HG03135 (cell line): ENCODE measurements at regions not wholly inside any gene's neighbourhood (a gene's known extent, or its start where the extent isn't known, plus 50 kb on each side); places are given as distances from the start of the nearest gene placed in this dataset.

ENCODE experiments used
- ATAC-seq: cut with Tn5 transposase; IDR thresholded peaks from one replicate; pipeline ENCODE4 v1.9.1; 2021; ENCODE audit warnings: mild to moderate bottlenecking, moderate library complexity; ENCODE audit not compliant: unreplicated experiment

- ATAC-seq, result no peak
Measured at GRCh38 chr2:40773291-40773690, 321.4 kb upstream of the SLC8A1 start.

- no peak for ATAC-seq
Measured at GRCh38 chr2:40783704-40784103, 331.8 kb upstream of the SLC8A1 start.

DNA sequence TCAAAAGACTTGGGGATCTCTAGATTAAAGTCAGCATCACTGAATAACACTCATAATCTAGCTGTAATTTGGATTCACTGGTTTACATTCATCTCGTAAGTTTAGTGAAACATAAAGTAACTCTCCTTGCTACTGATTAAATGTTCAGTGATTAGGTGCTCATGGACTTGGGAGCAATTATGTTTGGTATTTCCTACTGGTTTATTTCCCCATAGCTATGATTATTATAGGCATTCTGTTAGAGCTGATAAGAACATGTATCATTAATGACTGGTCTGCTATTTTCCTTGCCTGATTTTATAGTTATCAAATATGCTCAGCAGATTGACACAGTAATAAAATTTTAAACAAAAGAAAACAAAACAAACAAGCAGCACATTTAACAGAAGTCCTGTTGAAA, 334.7 kb upstream of the SLC8A1 start:
- no peak for ATAC-seq

- ATAC-seq, result no peak
Measured at GRCh38 chr2:40797120-40797519, 345.2 kb upstream of the SLC8A1 start.

- no peak for ATAC-seq
Measured at GRCh38 chr2:40803900-40804299, 352.0 kb upstream of the SLC8A1 start.

GRCh38 chr2:40809156-40809555, 357.3 kb upstream of the SLC8A1 start:
- ATAC-seq, result no peak

DNA sequence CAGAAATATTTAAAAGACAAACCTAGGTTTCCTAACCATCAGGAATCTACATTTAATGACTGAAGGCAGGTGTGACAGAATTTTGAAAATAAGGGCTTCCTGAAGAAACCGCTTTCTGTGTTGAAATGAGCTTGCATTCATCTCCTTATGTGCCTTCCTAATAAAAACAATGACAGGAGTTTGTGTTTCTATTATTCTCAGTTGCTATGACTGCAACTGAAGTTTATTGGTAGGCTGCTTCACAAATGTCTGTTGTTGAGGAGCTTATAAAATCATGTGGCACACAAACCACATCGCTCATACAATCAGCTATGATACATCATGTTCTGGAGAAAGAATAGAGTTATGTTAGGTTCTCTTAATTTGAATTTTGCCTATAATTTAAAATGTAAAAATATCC, 362.7 kb upstream of the SLC8A1 start:
- ATAC-seq, result no peak

DNA sequence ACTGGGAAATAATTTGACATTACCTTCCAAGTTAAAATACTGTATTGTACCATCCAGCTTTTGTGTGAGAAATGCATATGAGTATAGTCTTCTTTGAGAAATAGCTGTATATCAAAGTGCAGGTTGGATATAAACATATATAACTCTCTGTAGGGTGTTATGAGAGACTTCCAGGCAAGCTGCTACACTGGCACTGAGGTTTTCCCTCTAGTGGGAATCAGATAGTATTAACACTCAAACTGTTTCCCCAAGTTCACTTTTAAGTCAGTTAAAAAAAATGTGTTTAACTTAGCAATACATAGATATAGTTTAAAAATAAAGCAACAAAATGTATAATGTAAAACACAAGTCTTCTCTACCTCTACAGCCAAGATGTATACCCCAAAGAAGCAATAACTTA, 368.4 kb upstream of the SLC8A1 start:
- ATAC-seq, result no peak

DNA sequence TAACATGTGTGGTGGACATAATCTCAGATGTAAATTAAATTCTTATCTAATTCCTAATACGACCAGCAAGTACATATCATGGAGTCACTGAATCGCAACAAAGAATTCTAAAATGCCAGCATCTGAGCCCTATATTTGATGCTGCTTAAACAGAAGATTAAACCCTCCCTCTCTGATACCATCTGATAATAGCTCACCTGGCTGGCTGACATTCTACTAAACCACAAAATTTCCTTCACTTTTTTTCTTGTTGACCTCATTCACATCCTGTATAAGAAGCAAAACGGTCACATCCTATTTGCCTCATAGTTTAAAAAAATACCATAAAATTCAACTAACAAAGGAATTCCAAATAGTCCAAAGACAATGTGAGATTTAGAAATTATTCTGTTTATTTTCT, 371.6 kb upstream of the SLC8A1 start:
- no peak for ATAC-seq

GRCh38 chr2:40824278-40824677, 372.4 kb upstream of the SLC8A1 start:
- ATAC-seq, result no peak

DNA sequence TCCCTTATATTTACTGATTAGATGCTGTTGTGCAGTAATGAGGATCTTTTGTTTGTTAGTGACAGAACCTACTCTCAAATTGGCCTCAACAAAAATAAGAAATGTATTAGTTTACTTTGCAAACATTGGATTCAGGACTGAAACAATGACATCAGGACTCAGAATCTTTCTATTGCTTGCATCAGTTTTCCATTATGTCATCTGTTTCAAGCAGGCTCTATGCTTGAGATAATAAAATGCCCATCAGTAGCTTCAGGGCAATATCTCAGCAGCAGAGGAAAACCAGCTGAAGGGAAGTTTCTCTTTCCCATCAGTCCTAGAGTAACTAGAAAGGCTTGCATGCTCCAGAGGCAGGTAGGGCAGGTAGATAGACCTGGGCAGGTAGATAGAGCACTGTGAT, 375.5 kb upstream of the SLC8A1 start:
- ATAC-seq, result no peak

DNA sequence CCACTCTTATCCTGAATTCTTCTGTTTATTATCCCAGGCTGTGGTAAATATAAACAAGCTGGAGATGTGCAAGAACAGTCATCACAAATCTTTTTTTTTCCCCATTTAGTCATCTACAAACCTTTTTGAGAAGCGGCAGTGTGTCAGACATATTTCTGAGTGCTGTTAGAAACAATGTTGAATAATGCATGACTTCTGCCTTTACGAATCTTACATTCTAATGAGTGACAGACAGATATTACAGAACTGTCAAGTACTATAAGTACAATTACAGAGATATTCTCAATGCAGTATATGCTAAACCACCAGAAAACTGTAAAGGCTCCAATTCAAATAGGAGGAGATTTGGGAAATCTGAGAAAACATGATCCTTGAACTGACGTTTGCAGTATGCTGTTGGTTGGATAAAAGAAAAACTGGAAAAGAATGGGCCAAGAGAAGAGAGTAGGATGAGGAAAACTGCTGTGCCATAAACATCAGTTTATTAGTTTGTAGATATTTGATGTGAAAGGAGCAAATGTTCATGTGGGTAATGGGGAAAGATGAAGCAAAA, 379.5 kb upstream of the SLC8A1 start:
- no peak for ATAC-seq

GRCh38 chr2:40841856-40842255, 390.0 kb upstream of the SLC8A1 start:
- no peak for ATAC-seq

DNA sequence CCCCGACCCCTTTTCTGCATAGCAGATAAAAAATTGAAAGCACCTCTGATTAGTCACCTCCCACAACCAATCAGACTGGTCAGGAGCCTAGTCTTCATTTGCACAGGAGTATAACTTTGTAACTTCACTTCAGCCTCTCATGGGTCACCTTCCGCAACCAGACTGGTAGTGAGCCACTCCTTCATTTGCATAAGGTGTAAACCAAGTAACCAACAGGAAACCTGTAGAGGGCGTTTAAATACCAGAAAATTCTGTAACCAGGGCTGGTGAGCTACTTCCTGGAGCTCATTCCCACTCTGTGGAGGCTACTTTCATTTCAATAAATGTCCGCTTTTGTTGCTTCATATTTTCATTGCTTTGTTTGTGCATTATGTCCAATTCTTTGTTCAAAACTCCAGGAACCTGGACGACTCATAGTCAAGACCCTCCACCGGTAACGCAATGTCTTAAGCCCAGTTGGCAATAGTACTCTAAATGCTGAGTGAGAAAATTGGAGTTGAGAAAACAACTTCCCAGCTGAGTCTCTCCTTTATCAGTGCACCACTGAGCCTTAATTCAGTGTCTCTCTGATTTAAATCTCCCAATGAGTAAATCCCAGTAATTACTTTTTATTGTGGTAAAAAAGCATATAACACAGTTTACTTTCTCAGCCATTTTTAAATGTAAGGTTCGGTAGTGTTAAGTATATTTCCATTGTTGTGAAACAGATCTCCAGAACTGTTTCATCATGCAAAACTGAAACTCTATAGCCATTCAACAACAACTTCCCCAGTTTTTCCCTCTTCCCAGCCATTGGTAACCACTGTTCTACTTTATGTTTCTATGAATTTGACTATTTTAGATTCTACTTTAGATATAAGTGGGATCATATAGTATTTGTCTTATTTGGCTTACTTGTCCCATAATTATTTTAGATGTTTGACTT, 392.7 kb upstream of the SLC8A1 start:
- ATAC-seq, result no peak

DNA sequence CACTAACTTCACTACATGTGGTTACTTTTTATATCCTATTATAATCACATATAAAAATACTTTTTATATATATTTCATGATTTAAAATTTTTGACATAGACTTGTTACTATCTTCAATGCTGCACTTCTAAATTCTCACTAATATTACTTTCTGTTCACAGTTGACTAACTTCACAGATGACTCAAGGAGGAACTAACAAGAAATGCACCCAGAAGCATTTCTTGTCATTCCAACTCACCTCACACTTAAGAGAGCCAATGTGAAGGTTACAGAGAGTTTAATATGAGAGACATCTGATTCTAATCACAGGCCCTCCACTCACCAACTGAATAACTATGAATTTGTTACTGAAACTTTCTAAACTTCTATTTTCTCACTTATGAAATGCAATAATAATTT, 399.8 kb upstream of the SLC8A1 start:
- no peak for ATAC-seq

- ATAC-seq, result no peak
Measured at GRCh38 chr2:40859617-40860016, 407.7 kb upstream of the SLC8A1 start.

GRCh38 chr2:40867829-40868228, 415.9 kb upstream of the SLC8A1 start:
- ATAC-seq, result no peak

- ATAC-seq, result no peak
Measured at GRCh38 chr2:40872580-40872979, 420.7 kb upstream of the SLC8A1 start.

DNA sequence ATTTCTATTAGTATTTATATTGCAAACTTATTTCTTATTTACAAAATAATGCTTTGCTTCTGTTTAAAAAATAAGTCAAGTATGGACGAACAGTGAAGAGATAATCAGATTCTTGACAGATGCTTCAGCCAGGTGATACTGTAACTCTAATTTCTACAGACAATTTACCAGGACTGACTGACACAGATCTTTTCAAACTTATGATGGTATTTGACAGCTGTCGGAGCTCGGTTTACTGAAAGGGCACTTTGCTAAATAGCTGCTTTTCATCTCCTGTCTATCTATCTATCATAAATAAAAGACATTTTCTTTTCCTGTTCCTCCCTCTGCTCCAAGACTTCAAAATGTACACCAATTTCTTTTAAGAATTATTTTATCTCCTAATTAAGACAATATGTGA, 422.5 kb upstream of the SLC8A1 start:
- ATAC-seq, result no peak

DNA sequence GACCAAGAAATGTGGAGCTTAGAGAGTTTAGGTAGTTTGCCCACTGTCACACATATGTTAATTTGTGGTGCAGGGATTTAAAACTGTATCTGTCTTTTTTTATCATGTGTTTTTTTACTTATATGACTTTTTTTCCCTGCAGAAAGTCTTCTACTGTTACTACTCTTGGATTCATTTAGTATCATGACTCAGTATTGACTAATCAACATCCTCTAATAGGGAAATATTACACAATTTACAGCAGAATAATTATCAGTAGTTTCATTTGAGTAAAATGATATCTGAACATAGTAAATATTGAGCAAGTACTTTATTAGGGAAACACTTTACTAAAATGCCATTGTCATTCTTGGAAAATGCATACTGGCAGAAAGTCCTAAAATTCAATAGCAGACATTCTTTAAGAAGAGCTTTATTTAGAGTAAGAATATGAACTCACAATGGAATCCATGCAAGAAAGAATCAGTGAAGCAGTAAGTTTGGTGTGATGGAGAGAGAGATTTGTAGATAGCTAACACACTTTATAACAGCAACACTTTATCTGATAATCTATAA, 425.9 kb upstream of the SLC8A1 start:
- ATAC-seq, result no peak

GRCh38 chr2:40879305-40879704, 427.4 kb upstream of the SLC8A1 start:
- no peak for ATAC-seq

DNA sequence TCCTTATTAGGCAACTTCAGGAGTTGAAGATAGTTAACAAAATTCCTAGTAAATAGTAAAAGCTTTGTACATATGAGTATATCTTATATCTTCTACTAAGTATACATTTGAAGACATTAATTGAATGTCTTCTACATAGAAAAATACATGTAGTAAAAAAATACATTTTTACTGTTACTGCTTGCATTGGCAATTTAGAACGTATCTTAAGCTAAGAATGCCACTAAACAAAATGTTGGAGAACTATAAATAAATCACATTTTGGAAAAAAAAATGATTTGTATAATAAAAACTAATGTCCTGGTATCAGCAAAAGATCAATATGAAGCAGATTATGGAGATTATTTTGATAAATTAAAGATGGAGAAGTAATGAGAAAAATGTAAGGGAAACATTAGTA, 434.2 kb upstream of the SLC8A1 start:
- ATAC-seq, result no peak
